Fibroblast of mammary gland (primary cell): ENCODE measurements at regions not wholly inside any gene's neighbourhood (a gene's known extent, or its start where the extent isn't known, plus 50 kb on each side); places are given as distances from the start of the nearest gene placed in this dataset.

ENCODE experiments used
- DNase-seq: peaks from one replicate; pipeline ENCODE4 v3.0.0-alpha.2; 2010; ENCODE audit warnings: low read depth
- H3K4me3 ChIP-seq: 2 replicates; pipeline ENCODE4 v1.5.1; 2011; ENCODE audit warnings: low read depth, mild to moderate bottlenecking, low read length, moderate library complexity; ENCODE audit not compliant: control insufficient read depth
- TF ChIP-seq, protein P1 (sequence below): conservative IDR thresholded peaks from 2 replicates; pipeline ENCODE4 v1.5.1; 2011; ENCODE audit warnings: low read depth, low read length, inconsistent platforms; ENCODE audit not compliant: control insufficient read depth, insufficient read depth

GRCh38 chr7:19852192-19852591, 78.8 kb upstream of the TMEM196 start:
- no peak for DNase-seq
- no peak overlapping the region for H3K4me3 ChIP-seq
- TF ChIP-seq, protein P1, sequence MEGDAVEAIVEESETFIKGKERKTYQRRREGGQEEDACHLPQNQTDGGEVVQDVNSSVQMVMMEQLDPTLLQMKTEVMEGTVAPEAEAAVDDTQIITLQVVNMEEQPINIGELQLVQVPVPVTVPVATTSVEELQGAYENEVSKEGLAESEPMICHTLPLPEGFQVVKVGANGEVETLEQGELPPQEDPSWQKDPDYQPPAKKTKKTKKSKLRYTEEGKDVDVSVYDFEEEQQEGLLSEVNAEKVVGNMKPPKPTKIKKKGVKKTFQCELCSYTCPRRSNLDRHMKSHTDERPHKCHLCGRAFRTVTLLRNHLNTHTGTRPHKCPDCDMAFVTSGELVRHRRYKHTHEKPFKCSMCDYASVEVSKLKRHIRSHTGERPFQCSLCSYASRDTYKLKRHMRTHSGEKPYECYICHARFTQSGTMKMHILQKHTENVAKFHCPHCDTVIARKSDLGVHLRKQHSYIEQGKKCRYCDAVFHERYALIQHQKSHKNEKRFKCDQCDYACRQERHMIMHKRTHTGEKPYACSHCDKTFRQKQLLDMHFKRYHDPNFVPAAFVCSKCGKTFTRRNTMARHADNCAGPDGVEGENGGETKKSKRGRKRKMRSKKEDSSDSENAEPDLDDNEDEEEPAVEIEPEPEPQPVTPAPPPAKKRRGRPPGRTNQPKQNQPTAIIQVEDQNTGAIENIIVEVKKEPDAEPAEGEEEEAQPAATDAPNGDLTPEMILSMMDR: no peak

GRCh38 chr7:19851504-19851903, 78.1 kb upstream of the TMEM196 start:
- H3K4me3 ChIP-seq: no peak overlapping the region
- DNase-seq: no peak
- TF ChIP-seq, protein P1: no peak

DNA sequence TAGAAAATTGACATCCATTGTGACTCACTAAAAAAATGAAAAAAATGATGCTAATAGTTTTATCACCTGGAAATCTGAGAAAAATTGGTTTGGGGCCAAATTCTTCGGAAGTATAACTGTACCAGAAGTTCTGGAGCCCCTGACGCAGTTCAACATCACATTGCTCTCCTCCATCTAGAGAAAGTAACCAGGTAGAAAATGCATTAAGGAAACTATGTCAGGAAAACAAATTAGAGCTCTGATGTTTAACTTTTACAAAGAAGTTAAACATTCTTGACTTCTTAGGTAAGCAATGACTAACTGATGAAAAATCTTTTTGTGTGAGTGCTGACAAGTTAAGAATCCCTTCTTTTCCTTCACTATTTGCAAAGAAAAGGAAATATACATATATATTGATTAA, 61.1 kb upstream of the TMEM196 start:
- TF ChIP-seq, protein P1: no peak
- no peak overlapping the region for H3K4me3 ChIP-seq
- DNase-seq: no peak

- no peak overlapping the region for H3K4me3 ChIP-seq
- DNase-seq: no peak
- TF ChIP-seq, protein P1: no peak
Observed at GRCh38 chr7:19830604-19831003, 57.2 kb upstream of the TMEM196 start.
